Lower lobe of right lung (tissue), 2 donors: ENCODE measurements at regions not wholly inside any gene's neighbourhood (a gene's known extent, or its start where the extent isn't known, plus 50 kb on each side); places are given as distances from the start of the nearest gene placed in this dataset.
"Not testable (repeated sequence)": the region's sequence is repeated elsewhere in the genome, so short reads cannot be mapped to it uniquely, and the experiment has no call there.

Source experiments
- ATAC-seq, 2 donors: fragments of 200-7000 bp; cut with Tn5 transposase; one replicate each; pipeline ENCODE4 v1.9.1; 2020 to 2022; ENCODE audit warnings: mild to moderate bottlenecking in 2 of 2, moderate library complexity in 2 of 2
- DNase-seq: peaks from one replicate; pipeline ENCODE4 v3.0.0-alpha.2; 2020
- H3K27ac ChIP-seq: fragments of 200-600 bp; one replicate; pipeline ENCODE4 v1.8.0; 2022
- H3K27me3 ChIP-seq: fragments of 200-600 bp; one replicate; pipeline ENCODE4 v1.8.0; 2022; ENCODE audit warnings: low read depth
- H3K36me3 ChIP-seq: fragments of 200-600 bp; one replicate; pipeline ENCODE4 v1.8.0; 2022; ENCODE audit warnings: mild to moderate bottlenecking
- H3K4me1 ChIP-seq: fragments of 200-600 bp; one replicate; pipeline ENCODE4 v1.8.0; 2022
- H3K4me3 ChIP-seq: fragments of 200-600 bp; one replicate; pipeline ENCODE4 v1.8.0; 2022; ENCODE audit warnings: mild to moderate bottlenecking
- H3K9me3 ChIP-seq: fragments of 200-600 bp; one replicate; pipeline ENCODE4 v1.8.0; 2022
- CTCF ChIP-seq: fragments of 200-600 bp; IDR thresholded peaks from one replicate; pipeline ENCODE4 v1.8.0; 2022; ENCODE audit warnings: antibody characterized with exemption, mild to moderate bottlenecking
- intact Hi-C: fragments of 100-400 bp; cut with DNase I; formaldehyde crosslinking; loops from one replicate; pipeline ENCODE4 v1.11.0; 2022
- donor health status: DM: no; HTN: yes; CAD: no; lungs with severe emphysema.

GRCh38 chr4:31023742-31024141, 303.6 kb downstream of the PCDH7 start:
- intact Hi-C loops: no loop called here
- Histone ChIP-seq H3K4me3 (no peak overlapping the region), H3K9me3 (no peaks in the 10 kb centered on the region), H3K4me1 (no peaks in the 10 kb centered on the region), H3K27ac (no peak overlapping the region), H3K36me3 (no peaks in the 10 kb centered on the region), H3K27me3 (no peaks in the 10 kb centered on the region)
- ATAC-seq: no peak
- DNase-seq: no peak
- TF ChIP-seq CTCF: no peak

GRCh38 chr4:31024781-31025180, 304.6 kb downstream of the PCDH7 start:
- H3K36me3 ChIP-seq, H3K9me3 ChIP-seq, ATAC-seq, H3K27ac ChIP-seq, H3K4me3 ChIP-seq, intact Hi-C loops, H3K4me1 ChIP-seq, DNase-seq, H3K27me3 ChIP-seq: not testable (repeated sequence)

GRCh38 chr4:31026256-31026655, 306.1 kb downstream of the PCDH7 start:
- no peak overlapping the region for H3K27ac ChIP-seq
- intact Hi-C loops: no loop called here
- H3K36me3 ChIP-seq: no peaks in the 10 kb centered on the region
- DNase-seq (no peak), ATAC-seq (no peak)
- H3K9me3 ChIP-seq: no peaks in the 10 kb centered on the region
- H3K4me1 ChIP-seq: no peaks in the 10 kb centered on the region
- H3K4me3 ChIP-seq: no peak overlapping the region
- no peaks in the 10 kb centered on the region for H3K27me3 ChIP-seq
- no peak for TF ChIP-seq CTCF

- TF ChIP-seq CTCF: no peak
- intact Hi-C loops: no loop called here
- H3K9me3 ChIP-seq: no peaks in the 10 kb centered on the region
- no peaks in the 10 kb centered on the region for H3K27me3 ChIP-seq
- DNase-seq: no peak
- ATAC-seq: no peak
- no peaks in the 10 kb centered on the region for H3K4me1 ChIP-seq
- H3K36me3 ChIP-seq: no peaks in the 10 kb centered on the region
- no peak overlapping the region for H3K27ac ChIP-seq
- no peak overlapping the region for H3K4me3 ChIP-seq
Measured at GRCh38 chr4:31034550-31034949, 314.4 kb downstream of the PCDH7 start.

- intact Hi-C loops: no loop called here
- no peak for ATAC-seq
- Histone ChIP-seq H3K4me3 (no peak overlapping the region), H3K27ac (no peak overlapping the region), H3K36me3 (no peaks in the 10 kb centered on the region), H3K9me3 (no peaks in the 10 kb centered on the region), H3K27me3 (no peaks in the 10 kb centered on the region), H3K4me1 (no peaks in the 10 kb centered on the region)
- TF ChIP-seq CTCF: no peak
- DNase-seq: no peak
Measured at GRCh38 chr4:31035761-31036160, 315.6 kb downstream of the PCDH7 start.

GRCh38 chr4:31037703-31038102, 317.5 kb downstream of the PCDH7 start:
- no peak overlapping the region for H3K4me3 ChIP-seq
- H3K36me3 ChIP-seq: no peaks in the 10 kb centered on the region
- no peak for ATAC-seq

More at GRCh38 chr4:31037703-31038102, 317.5 kb downstream of the PCDH7 start:
- no peak for TF ChIP-seq CTCF
- Histone ChIP-seq H3K9me3 (no peaks in the 10 kb centered on the region), H3K4me1 (no peaks in the 10 kb centered on the region), H3K27ac (no peak overlapping the region), H3K27me3 (no peaks in the 10 kb centered on the region)
- intact Hi-C loops: no loop called here
- DNase-seq: no peak
